HT-29 (cell line): ENCODE measurements at regions not wholly inside any gene's neighbourhood (a gene's known extent, or its start where the extent isn't known, plus 50 kb on each side); places are given as distances from the start of the nearest gene placed in this dataset.

Experiments used
- DNase-seq: peaks from one replicate; pipeline ENCODE4 v3.0.0-alpha.2; 2015; ENCODE audit warnings: low spot score

GRCh38 chr1:56356376-56356990 is 222.9 kb downstream of the PLPP3 start:
- DNase-seq, result no peak

- DNase-seq, result no peak
Measured at GRCh38 chr1:56355918-56356317, 223.4 kb downstream of the PLPP3 start.

GRCh38 chr1:56355422-56355821 is 223.9 kb downstream of the PLPP3 start:
- DNase-seq, result no peak

GRCh38 chr1:56345831-56346230 is 233.5 kb downstream of the PLPP3 start:
- no peak for DNase-seq

GRCh38 chr1:56340977-56341376 is 238.4 kb downstream of the PLPP3 start:
- no peak for DNase-seq

GRCh38 chr1:56339786-56340465 is 239.4 kb downstream of the PLPP3 start:
- DNase-seq, result no peak

- no peak for DNase-seq
Measured at GRCh38 chr1:56339093-56339492, 240.3 kb downstream of the PLPP3 start.

- DNase-seq, result no peak
Measured at GRCh38 chr1:56336982-56337381, 242.4 kb downstream of the PLPP3 start.

GRCh38 chr1:56335394-56335793 is 244.0 kb downstream of the PLPP3 start:
- no peak for DNase-seq

GRCh38 chr1:56334047-56334446 is 245.3 kb downstream of the PLPP3 start:
- DNase-seq, result no peak

- DNase-seq, result no peak
Measured at GRCh38 chr1:56333461-56333860, 245.9 kb downstream of the PLPP3 start.

- no peak for DNase-seq
Measured at GRCh38 chr1:56331892-56332567, 247.3 kb downstream of the PLPP3 start.

GRCh38 chr1:56331207-56331891 is 248.0 kb downstream of the PLPP3 start:
- no peak for DNase-seq

GRCh38 chr1:56330391-56331026 is 248.9 kb downstream of the PLPP3 start:
- DNase-seq, result no peak

- no peak for DNase-seq
Measured at GRCh38 chr1:56329970-56330369, 249.4 kb downstream of the PLPP3 start.

GRCh38 chr1:56327195-56327594 is 252.2 kb downstream of the PLPP3 start:
- no peak for DNase-seq

GRCh38 chr1:56326056-56326455 is 253.3 kb downstream of the PLPP3 start:
- no peak for DNase-seq

- DNase-seq, result no peak
Measured at GRCh38 chr1:56324504-56324903, 254.9 kb downstream of the PLPP3 start.

GRCh38 chr1:56322211-56322610 is 257.2 kb downstream of the PLPP3 start:
- no peak for DNase-seq

GRCh38 chr1:56321150-56321490 is 258.2 kb downstream of the PLPP3 start:
- no peak for DNase-seq

- DNase-seq, result no peak
Measured at GRCh38 chr1:56320464-56321149, 258.8 kb downstream of the PLPP3 start.
